OCI-LY3 (cell line): ENCODE measurements at regions not wholly inside any gene's neighbourhood (a gene's known extent, or its start where the extent isn't known, plus 50 kb on each side); places are given as distances from the start of the nearest gene placed in this dataset.

ENCODE experiments used
- EZH2phosphoT487 ChIP-seq: fragments of 200-600 bp; shearing (Covaris generic); IDR thresholded peaks from 2 replicates; pipeline ENCODE4 v1.6.1; 2018; ENCODE audit warnings: antibody characterized with exemption, mixed run types, low read depth
- TF ChIP-seq, protein P1 (sequence below): fragments of 200-600, 300-600 bp; sonication (generic); IDR thresholded peaks from 2 replicates; pipeline ENCODE4 v1.5.1; 2014; ENCODE audit warnings: antibody characterized with exemption, low read length, low read depth

GRCh38 chr1:24992124-24992760 lies 62.2 kb upstream of the RUNX3 start:
- TF ChIP-seq, protein P1, sequence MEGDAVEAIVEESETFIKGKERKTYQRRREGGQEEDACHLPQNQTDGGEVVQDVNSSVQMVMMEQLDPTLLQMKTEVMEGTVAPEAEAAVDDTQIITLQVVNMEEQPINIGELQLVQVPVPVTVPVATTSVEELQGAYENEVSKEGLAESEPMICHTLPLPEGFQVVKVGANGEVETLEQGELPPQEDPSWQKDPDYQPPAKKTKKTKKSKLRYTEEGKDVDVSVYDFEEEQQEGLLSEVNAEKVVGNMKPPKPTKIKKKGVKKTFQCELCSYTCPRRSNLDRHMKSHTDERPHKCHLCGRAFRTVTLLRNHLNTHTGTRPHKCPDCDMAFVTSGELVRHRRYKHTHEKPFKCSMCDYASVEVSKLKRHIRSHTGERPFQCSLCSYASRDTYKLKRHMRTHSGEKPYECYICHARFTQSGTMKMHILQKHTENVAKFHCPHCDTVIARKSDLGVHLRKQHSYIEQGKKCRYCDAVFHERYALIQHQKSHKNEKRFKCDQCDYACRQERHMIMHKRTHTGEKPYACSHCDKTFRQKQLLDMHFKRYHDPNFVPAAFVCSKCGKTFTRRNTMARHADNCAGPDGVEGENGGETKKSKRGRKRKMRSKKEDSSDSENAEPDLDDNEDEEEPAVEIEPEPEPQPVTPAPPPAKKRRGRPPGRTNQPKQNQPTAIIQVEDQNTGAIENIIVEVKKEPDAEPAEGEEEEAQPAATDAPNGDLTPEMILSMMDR, result no peak
- TF ChIP-seq EZH2phosphoT487, result no peak
